Endodermal cell (in vitro differentiated cells): ENCODE measurements at regions not wholly inside any gene's neighbourhood (a gene's known extent, or its start where the extent isn't known, plus 50 kb on each side); places are given as distances from the start of the nearest gene placed in this dataset.

Experiments
- DNase-seq: peaks from one replicate; pipeline ENCODE4 v3.0.0-alpha.2; 2017
- H3K27ac ChIP-seq: 2 replicates; pipeline ENCODE4 v1.5.1; 2013; ENCODE audit warnings: mild to moderate bottlenecking, low read depth, low read length, moderate library complexity
- H3K27me3 ChIP-seq: 2 replicates; pipeline ENCODE4 v1.6.1; 2013; ENCODE audit warnings: mild to moderate bottlenecking, low read length, moderate library complexity; ENCODE audit not compliant: insufficient read depth, control insufficient read depth, poor library complexity, severe bottlenecking
- H3K36me3 ChIP-seq: 2 replicates; pipeline ENCODE4 v1.7.0; 2013; ENCODE audit warnings: mild to moderate bottlenecking, low read length, moderate library complexity; ENCODE audit not compliant: control insufficient read depth, insufficient read depth
- H3K4me1 ChIP-seq: one replicate; pipeline ENCODE4 v1.7.0; 2013; ENCODE audit warnings: low read length; ENCODE audit not compliant: control insufficient read depth, insufficient read depth
- H3K4me3 ChIP-seq: 2 replicates; pipeline ENCODE4 v1.5.1; 2013; ENCODE audit warnings: mild to moderate bottlenecking, low read length, moderate library complexity
- H3K9ac ChIP-seq: 2 replicates; pipeline ENCODE4 v1.6.1; 2013; ENCODE audit warnings: mild to moderate bottlenecking, low read length, moderate library complexity; ENCODE audit not compliant: poor library complexity, severe bottlenecking; ENCODE audit errors: extremely low read depth
- H3K9me3 ChIP-seq: 2 replicates; pipeline ENCODE4 v1.6.1; 2013; ENCODE audit warnings: mild to moderate bottlenecking, low read length, moderate library complexity; ENCODE audit not compliant: control insufficient read depth
- H3K27ac Mint-ChIP-seq: 2 replicates; pipeline ENCODE4 v1.8.0; 2020; ENCODE audit warnings: mixed read lengths
- H3K27me3 Mint-ChIP-seq: 2 replicates; pipeline ENCODE4 v1.8.0; 2021; ENCODE audit warnings: mild to moderate bottlenecking, mixed read lengths; ENCODE audit not compliant: insufficient read depth
- H3K36me3 Mint-ChIP-seq: 2 replicates; pipeline ENCODE4 v1.8.0; 2020; ENCODE audit warnings: low read depth, mixed read lengths
- H3K4me1 Mint-ChIP-seq: 2 replicates; pipeline ENCODE4 v1.8.0; 2020; ENCODE audit warnings: mixed read lengths
- H3K4me3 Mint-ChIP-seq: 2 replicates; pipeline ENCODE4 v1.8.0; 2020; ENCODE audit warnings: mild to moderate bottlenecking, moderate library complexity, mixed read lengths
- H3K9me3 Mint-ChIP-seq: 2 replicates; pipeline ENCODE4 v1.8.0; 2020; ENCODE audit warnings: mild to moderate bottlenecking, mixed read lengths
- WGBS, 2 experiments: methylation state at CpG; one replicate each; pipeline versions ENCODE4 v1.1.5 to v1.1.7; 2013; ENCODE audit warnings: missing lambda C conversion rate in 2 of 2, mixed read lengths in 1 of 2; ENCODE audit not compliant: insufficient coverage in 1 of 2, insufficient read length in 1 of 2; 5-methylcytosine and 5-hydroxymethylcytosine counted together
- TF ChIP-seq, protein P1 (sequence below): fragments of 200-600 bp; sonication (generic); conservative IDR thresholded peaks from 2 replicates; pipeline ENCODE4 v1.5.0; 2021; ENCODE audit warnings: antibody characterized with exemption, mild to moderate bottlenecking

DNA sequence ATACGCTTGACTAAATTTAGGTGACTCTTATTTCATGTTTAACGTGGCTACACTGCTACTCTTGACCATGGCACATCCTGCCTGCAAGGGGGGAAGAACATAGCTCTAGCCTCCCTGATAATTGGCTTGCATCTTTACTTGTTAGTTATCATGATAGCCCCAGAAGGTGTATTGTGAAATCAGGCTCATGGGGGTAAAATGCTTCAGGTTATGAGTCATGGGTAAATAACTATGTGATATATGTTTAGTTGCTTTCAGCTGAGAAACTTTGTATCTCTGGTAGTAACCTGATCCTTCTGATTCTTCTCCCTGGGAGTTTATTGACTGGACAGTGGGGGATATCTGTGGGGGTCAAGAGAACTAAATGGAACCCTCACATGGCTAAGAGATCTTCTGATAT lies 660.8 kb upstream of the UBE2E2 start:
- peaks cover 8% of the 10 kb centered on the region for H3K9me3 ChIP-seq
- H3K27me3 ChIP-seq = no peaks in the 10 kb centered on the region
- TF ChIP-seq, protein P1, sequence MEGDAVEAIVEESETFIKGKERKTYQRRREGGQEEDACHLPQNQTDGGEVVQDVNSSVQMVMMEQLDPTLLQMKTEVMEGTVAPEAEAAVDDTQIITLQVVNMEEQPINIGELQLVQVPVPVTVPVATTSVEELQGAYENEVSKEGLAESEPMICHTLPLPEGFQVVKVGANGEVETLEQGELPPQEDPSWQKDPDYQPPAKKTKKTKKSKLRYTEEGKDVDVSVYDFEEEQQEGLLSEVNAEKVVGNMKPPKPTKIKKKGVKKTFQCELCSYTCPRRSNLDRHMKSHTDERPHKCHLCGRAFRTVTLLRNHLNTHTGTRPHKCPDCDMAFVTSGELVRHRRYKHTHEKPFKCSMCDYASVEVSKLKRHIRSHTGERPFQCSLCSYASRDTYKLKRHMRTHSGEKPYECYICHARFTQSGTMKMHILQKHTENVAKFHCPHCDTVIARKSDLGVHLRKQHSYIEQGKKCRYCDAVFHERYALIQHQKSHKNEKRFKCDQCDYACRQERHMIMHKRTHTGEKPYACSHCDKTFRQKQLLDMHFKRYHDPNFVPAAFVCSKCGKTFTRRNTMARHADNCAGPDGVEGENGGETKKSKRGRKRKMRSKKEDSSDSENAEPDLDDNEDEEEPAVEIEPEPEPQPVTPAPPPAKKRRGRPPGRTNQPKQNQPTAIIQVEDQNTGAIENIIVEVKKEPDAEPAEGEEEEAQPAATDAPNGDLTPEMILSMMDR = no peak

DNA sequence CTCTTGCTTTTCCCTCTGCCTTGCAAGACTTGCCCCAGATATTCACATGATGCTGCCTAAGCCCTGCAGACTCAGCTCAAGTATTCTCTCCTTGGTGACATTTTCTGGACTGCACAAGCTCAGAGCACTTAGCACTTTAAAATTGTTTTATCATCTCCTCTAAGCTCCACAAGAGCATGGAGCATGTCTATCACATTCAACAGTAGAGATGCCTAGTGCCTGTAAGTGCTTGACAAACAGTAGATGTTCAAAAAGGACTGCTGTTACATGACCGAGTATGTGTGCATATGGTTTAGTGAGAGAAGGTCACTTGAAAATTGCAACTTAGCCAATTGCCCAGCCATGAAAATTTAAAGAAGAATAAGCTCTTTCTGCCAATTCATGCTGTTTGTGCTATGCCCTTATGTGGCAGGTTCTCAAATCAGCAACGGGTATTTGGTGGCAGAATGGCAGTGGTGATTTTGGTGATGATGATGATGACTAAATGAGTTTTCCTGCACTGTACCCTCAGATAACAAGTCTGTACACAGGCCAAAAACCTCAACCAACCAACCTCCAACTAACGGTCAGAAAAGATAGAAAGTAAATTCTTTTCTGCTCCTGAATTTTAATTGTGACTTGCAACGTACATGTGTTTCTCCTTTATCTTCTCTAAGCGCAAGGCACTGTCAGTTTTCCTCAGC lies 647.2 kb upstream of the UBE2E2 start:
- H3K9me3 ChIP-seq = no peaks in the 10 kb centered on the region
- WGBS, 2 experiments = 95 to 100% methylated on average over 1 to 5 of the region's 5 CpGs
- Mint-ChIP-seq H3K9me3 (no peaks in the 10 kb centered on the region), H3K27ac (no peak overlapping the region), H3K4me3 (no peak overlapping the region), H3K27me3 (peaks cover 1% of the 10 kb centered on the region), H3K36me3 (no peaks in the 10 kb centered on the region), H3K4me1 (no peaks in the 10 kb centered on the region)
- no peaks in the 10 kb centered on the region for H3K27me3 ChIP-seq
- no peaks in the 10 kb centered on the region for H3K36me3 ChIP-seq
- no peak for DNase-seq
- no peak overlapping the region for H3K9ac ChIP-seq
- H3K27ac ChIP-seq = no peak overlapping the region
- TF ChIP-seq, protein P1 = no peak
- no peak overlapping the region for H3K4me3 ChIP-seq
- H3K4me1 ChIP-seq = no peaks in the 10 kb centered on the region

More for the DNA sequence above, 660.8 kb upstream of the UBE2E2 start:
- H3K27ac ChIP-seq = no peak overlapping the region
- WGBS, 2 experiments = 91 to 100% methylated on average over 2 of the region's 2 CpGs
- DNase-seq = no peak
- H3K4me3 ChIP-seq = no peak overlapping the region
- Mint-ChIP-seq H3K9me3 (no peaks in the 10 kb centered on the region), H3K4me1 (peaks cover 5% of the 10 kb centered on the region), H3K27ac (no peak overlapping the region), H3K36me3 (no peaks in the 10 kb centered on the region), H3K4me3 (no peak overlapping the region), H3K27me3 (no peaks in the 10 kb centered on the region)
- H3K9ac ChIP-seq = no peak overlapping the region
- no peaks in the 10 kb centered on the region for H3K36me3 ChIP-seq
- H3K4me1 ChIP-seq = peaks cover 4% of the 10 kb centered on the region

DNA sequence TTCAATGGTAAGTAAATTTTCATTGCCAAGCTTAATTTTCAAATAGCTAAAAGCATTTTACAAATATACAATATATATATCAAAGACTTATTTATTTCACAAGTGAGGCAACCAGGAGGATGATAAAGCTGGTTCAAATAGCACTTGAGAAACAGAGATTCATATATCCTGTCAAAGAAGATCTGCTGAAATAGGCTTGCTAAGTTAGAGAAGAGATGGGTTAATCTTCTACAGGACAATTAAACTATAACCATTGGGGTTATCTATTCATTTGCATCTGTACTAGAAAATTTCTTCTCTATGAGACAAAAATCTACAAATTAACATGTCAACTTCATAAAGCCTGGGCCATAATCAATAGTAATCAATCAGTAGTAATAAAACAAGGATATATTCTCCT lies 637.7 kb upstream of the UBE2E2 start:
- Mint-ChIP-seq H3K4me3 (no peak overlapping the region), H3K4me1 (no peaks in the 10 kb centered on the region), H3K36me3 (no peaks in the 10 kb centered on the region), H3K27ac (no peak overlapping the region), H3K9me3 (no peaks in the 10 kb centered on the region), H3K27me3 (no peaks in the 10 kb centered on the region)
- H3K27ac ChIP-seq = no peak overlapping the region
- TF ChIP-seq, protein P1 = no peak
- no peak overlapping the region for H3K9ac ChIP-seq
- no peaks in the 10 kb centered on the region for H3K36me3 ChIP-seq
- H3K4me1 ChIP-seq = no peaks in the 10 kb centered on the region
- no peaks in the 10 kb centered on the region for H3K9me3 ChIP-seq
- no peaks in the 10 kb centered on the region for H3K27me3 ChIP-seq
- no peak overlapping the region for H3K4me3 ChIP-seq
- no peak for DNase-seq
